Ishikawa (cell line): ENCODE measurements at regions not wholly inside any gene's neighbourhood (a gene's known extent, or its start where the extent isn't known, plus 50 kb on each side); places are given as distances from the start of the nearest gene placed in this dataset.

Experiments
- CEBPB ChIP-seq: IDR thresholded peaks from 2 replicates; pipeline ENCODE4 v1.6.1; 2012
- CREB1 ChIP-seq: IDR thresholded peaks from 2 replicates; pipeline ENCODE4 v1.6.1; 2012; ENCODE audit warnings: low read depth
- EGR1 ChIP-seq: IDR thresholded peaks from 2 replicates; pipeline ENCODE4 v1.6.1; 2012
- EP300 ChIP-seq: IDR thresholded peaks from 2 replicates; pipeline ENCODE4 v1.6.1; 2012; ENCODE audit warnings: borderline replicate concordance
- FOXM1 ChIP-seq: IDR thresholded peaks from 2 replicates; pipeline ENCODE4 v1.6.1; 2012; ENCODE audit warnings: low read depth, borderline replicate concordance
- MAX ChIP-seq: IDR thresholded peaks from 2 replicates; pipeline ENCODE4 v1.6.1; 2012
- NFIC ChIP-seq: IDR thresholded peaks from 2 replicates; pipeline ENCODE4 v1.6.1; 2012
- RAD21 ChIP-seq: IDR thresholded peaks from 2 replicates; pipeline ENCODE4 v1.6.1; 2012; ENCODE audit warnings: low read depth
- REST ChIP-seq: IDR thresholded peaks from 2 replicates; pipeline ENCODE4 v1.6.1; 2012; ENCODE audit warnings: low read depth, mild to moderate bottlenecking
- TAF1 ChIP-seq: IDR thresholded peaks from 2 replicates; pipeline ENCODE4 v1.6.1; 2012; ENCODE audit warnings: low read depth, mild to moderate bottlenecking
- TCF12 ChIP-seq: IDR thresholded peaks from 2 replicates; pipeline ENCODE4 v1.6.1; 2012; ENCODE audit warnings: low read depth
- TEAD4 ChIP-seq: IDR thresholded peaks from 2 replicates; pipeline ENCODE4 v1.6.1; 2012
- USF1 ChIP-seq: IDR thresholded peaks from 2 replicates; pipeline ENCODE4 v1.6.1; 2012
- YY1 ChIP-seq: IDR thresholded peaks from 2 replicates; pipeline ENCODE4 v1.6.1; 2012; ENCODE audit warnings: low read depth
- ZBTB7A ChIP-seq: IDR thresholded peaks from 2 replicates; pipeline ENCODE4 v1.6.1; 2012; ENCODE audit warnings: low read depth

GRCh38 chr2:4882941-4883340 lies 809.2 kb upstream of the SOX11 start:
- TF ChIP-seq FOXM1 (no peak), CREB1 (no peak), EGR1 (no peak), ZBTB7A (no peak), YY1 (no peak), EP300 (no peak), RAD21 (no peak), REST (no peak), TAF1 (no peak), TEAD4 (no peak), NFIC (no peak), MAX (no peak), TCF12 (no peak), USF1 (no peak)

- no peak for TF ChIP-seq EP300
- no peak for TF ChIP-seq NFIC
- no peak for TF ChIP-seq EGR1
- TF ChIP-seq ZBTB7A = no peak
- TF ChIP-seq TAF1 = no peak
- no peak for TF ChIP-seq MAX
- TF ChIP-seq TEAD4 = no peak
- no peak for TF ChIP-seq YY1
- TF ChIP-seq CEBPB = no peak
- no peak for TF ChIP-seq TCF12
- TF ChIP-seq REST = no peak
- TF ChIP-seq CREB1 = no peak
- TF ChIP-seq USF1 = no peak
- no peak for TF ChIP-seq FOXM1
- TF ChIP-seq RAD21 = no peak
Observed at GRCh38 chr2:4883375-4883774, 808.8 kb upstream of the SOX11 start.

- TF ChIP-seq MAX = no peak
- no peak for TF ChIP-seq RAD21
- TF ChIP-seq TAF1 = no peak
- no peak for TF ChIP-seq ZBTB7A
- no peak for TF ChIP-seq REST
- no peak for TF ChIP-seq CREB1
- TF ChIP-seq FOXM1 = no peak
- no peak for TF ChIP-seq USF1
- TF ChIP-seq TEAD4 = no peak
Observed at GRCh38 chr2:4884117-4884571, 808.0 kb upstream of the SOX11 start.

GRCh38 chr2:4891394-4891793 lies 800.8 kb upstream of the SOX11 start:
- TF ChIP-seq CEBPB (no peak), TEAD4 (no peak), RAD21 (no peak), REST (no peak), MAX (no peak), FOXM1 (no peak), TCF12 (no peak)
